HepG2 (cell line): ENCODE measurements at regions not wholly inside any gene's neighbourhood (a gene's known extent, or its start where the extent isn't known, plus 50 kb on each side); places are given as distances from the start of the nearest gene placed in this dataset.

Experiments used
- DZIP1 ChIP-seq: sonication (generic); formaldehyde crosslinking; IDR thresholded peaks from 2 replicates; pipeline ENCODE4 v1.5.0; 2020; ENCODE audit warnings: mild to moderate bottlenecking, missing genetic modification reagents
- ERF ChIP-seq: IDR thresholded peaks from 2 replicates; pipeline ENCODE4 v1.6.1; 2018; ENCODE audit warnings: missing biosample characterization, missing genetic modification reagents
- FOXJ3 ChIP-seq: sonication (generic); formaldehyde crosslinking; IDR thresholded peaks from 2 replicates; pipeline ENCODE4 v1.4.0; 2020; ENCODE audit warnings: missing genetic modification reagents, mild to moderate bottlenecking, borderline replicate concordance
- GLMP ChIP-seq: sonication (generic); formaldehyde crosslinking; IDR thresholded peaks from 2 replicates; pipeline ENCODE4 v1.9.0; 2021; ENCODE audit warnings: missing genetic modification reagents, mild to moderate bottlenecking, borderline replicate concordance
- SMARCC2 ChIP-seq: fragments of 450-650 bp; IDR thresholded peaks from 2 replicates; pipeline ENCODE4 v1.6.1; 2017; ENCODE audit warnings: antibody characterized with exemption, mild to moderate bottlenecking
- SOX13 ChIP-seq, 3 experiments: fragments of 450-650 bp in 1 of 3; sonication (generic) in 1 of 3; formaldehyde crosslinking in 1 of 3; IDR thresholded peaks in 2 of 3; conservative IDR thresholded peaks in 1 of 3; 2 replicates each; pipeline versions ENCODE4 v1.5.0 to v1.6.1; 2016 to 2020; ENCODE audit warnings: antibody characterized with exemption in 1 of 3, mild to moderate bottlenecking in 1 of 3, missing compliant biosample characterization in 1 of 3, missing genetic modification reagents in 1 of 3, moderate library complexity in 1 of 3
- ZBTB43 ChIP-seq: sonication (generic); formaldehyde crosslinking; conservative IDR thresholded peaks from 2 replicates; pipeline ENCODE4 v1.4.0; 2020; ENCODE audit warnings: missing genetic modification reagents
- ZNF484 ChIP-seq: sonication (generic); formaldehyde crosslinking; IDR thresholded peaks from 2 replicates; pipeline ENCODE4 v1.5.1; 2020; ENCODE audit warnings: mild to moderate bottlenecking, low read depth, missing genetic modification reagents, borderline replicate concordance
- ZNF615 ChIP-seq: sonication (generic); formaldehyde crosslinking; IDR thresholded peaks from 2 replicates; pipeline ENCODE4 v1.5.0; 2020; ENCODE audit warnings: mild to moderate bottlenecking, missing genetic modification reagents, borderline replicate concordance
- ZNF660 ChIP-seq: sonication (generic); formaldehyde crosslinking; IDR thresholded peaks from 2 replicates; pipeline ENCODE4 v1.5.1; 2020; ENCODE audit warnings: mild to moderate bottlenecking, low read depth, missing genetic modification reagents, borderline replicate concordance
- ZNF841 ChIP-seq: sonication (generic); formaldehyde crosslinking; IDR thresholded peaks from 2 replicates; pipeline ENCODE4 v1.8.1; 2023; ENCODE audit warnings: missing genetic modification reagents, borderline replicate concordance
- TF ChIP-seq, protein P1 (sequence below): sonication (generic); formaldehyde crosslinking; IDR thresholded peaks from 2 replicates; pipeline ENCODE4 v1.4.0; 2020; ENCODE audit warnings: mild to moderate bottlenecking, missing genetic modification reagents
- TF ChIP-seq, protein P2 (sequence below): IDR thresholded peaks from 2 replicates; pipeline ENCODE4 v1.6.1; 2016; ENCODE audit warnings: mild to moderate bottlenecking
- TF ChIP-seq, protein P3 (sequence below): sonication (generic); formaldehyde crosslinking; IDR thresholded peaks from 2 replicates; pipeline ENCODE4 v1.8.1; 2023; ENCODE audit warnings: missing genetic modification reagents, inconsistent platforms, borderline replicate concordance

- TF ChIP-seq DZIP1 (no peak), GLMP (no peak), ZBTB43 (CRISPR knock-in tag) (no peak), ERF (CRISPR knock-in tag) (no peak), SMARCC2 (no peak), ZNF660 (no peak), FOXJ3 (no peak), ZNF841 (no peak), SOX13 (IDR thresholded peaks at IDR 0.05) (no peak), SOX13 (CRISPR knock-in tag; conservative IDR thresholded peaks at IDR 0.05 in 1 of 2, IDR thresholded peaks at IDR 0.05 in 1 of 2) (no peak), ZNF484 (CRISPR knock-in tag) (no peak), ZNF615 (CRISPR knock-in tag) (no peak)
- TF ChIP-seq, protein P1, sequence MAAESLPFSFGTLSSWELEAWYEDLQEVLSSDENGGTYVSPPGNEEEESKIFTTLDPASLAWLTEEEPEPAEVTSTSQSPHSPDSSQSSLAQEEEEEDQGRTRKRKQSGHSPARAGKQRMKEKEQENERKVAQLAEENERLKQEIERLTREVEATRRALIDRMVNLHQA: no peak
- TF ChIP-seq, protein P2, sequence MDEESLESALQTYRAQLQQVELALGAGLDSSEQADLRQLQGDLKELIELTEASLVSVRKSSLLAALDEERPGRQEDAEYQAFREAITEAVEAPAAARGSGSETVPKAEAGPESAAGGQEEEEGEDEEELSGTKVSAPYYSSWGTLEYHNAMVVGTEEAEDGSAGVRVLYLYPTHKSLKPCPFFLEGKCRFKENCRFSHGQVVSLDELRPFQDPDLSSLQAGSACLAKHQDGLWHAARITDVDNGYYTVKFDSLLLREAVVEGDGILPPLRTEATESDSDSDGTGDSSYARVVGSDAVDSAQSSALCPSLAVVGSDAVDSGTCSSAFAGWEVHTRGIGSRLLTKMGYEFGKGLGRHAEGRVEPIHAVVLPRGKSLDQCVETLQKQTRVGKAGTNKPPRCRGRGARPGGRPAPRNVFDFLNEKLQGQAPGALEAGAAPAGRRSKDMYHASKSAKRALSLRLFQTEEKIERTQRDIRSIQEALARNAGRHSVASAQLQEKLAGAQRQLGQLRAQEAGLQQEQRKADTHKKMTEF (CRISPR knock-in tag): no peak
- TF ChIP-seq, protein P3, sequence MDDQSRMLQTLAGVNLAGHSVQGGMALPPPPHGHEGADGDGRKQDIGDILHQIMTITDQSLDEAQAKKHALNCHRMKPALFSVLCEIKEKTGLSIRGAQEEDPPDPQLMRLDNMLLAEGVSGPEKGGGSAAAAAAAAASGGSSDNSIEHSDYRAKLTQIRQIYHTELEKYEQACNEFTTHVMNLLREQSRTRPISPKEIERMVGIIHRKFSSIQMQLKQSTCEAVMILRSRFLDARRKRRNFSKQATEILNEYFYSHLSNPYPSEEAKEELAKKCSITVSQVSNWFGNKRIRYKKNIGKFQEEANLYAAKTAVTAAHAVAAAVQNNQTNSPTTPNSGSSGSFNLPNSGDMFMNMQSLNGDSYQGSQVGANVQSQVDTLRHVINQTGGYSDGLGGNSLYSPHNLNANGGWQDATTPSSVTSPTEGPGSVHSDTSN (CRISPR knock-in tag): no peak
Measured at GRCh38 chr4:125140966-125141495, 173.7 kb upstream of the FAT4 start (continued).
